Neural crest cell (in vitro differentiated cells): ENCODE measurements at regions not wholly inside any gene's neighbourhood (a gene's known extent, or its start where the extent isn't known, plus 50 kb on each side); places are given as distances from the start of the nearest gene placed in this dataset.

Experiments
- DNase-seq: peaks from one replicate; pipeline ENCODE4 v3.0.0; 2021; ENCODE audit warnings: low read depth, mixed read lengths, low spot score
- H3K27ac Mint-ChIP-seq: one replicate; pipeline ENCODE4 v1.8.0; 2021; ENCODE audit warnings: mild to moderate bottlenecking, mixed read lengths; ENCODE audit not compliant: unreplicated experiment
- H3K27me3 Mint-ChIP-seq: 2 replicates; pipeline ENCODE4 v1.8.0; 2021; ENCODE audit warnings: low read depth, mild to moderate bottlenecking, mixed read lengths
- H3K36me3 Mint-ChIP-seq: 2 replicates; pipeline ENCODE4 v1.8.0; 2021; ENCODE audit warnings: low read depth, mild to moderate bottlenecking, mixed read lengths
- H3K4me1 Mint-ChIP-seq: 2 replicates; pipeline ENCODE4 v1.8.0; 2021; ENCODE audit warnings: mixed read lengths
- H3K4me3 Mint-ChIP-seq: one replicate; pipeline ENCODE4 v1.8.0; 2021; ENCODE audit warnings: mild to moderate bottlenecking, mixed read lengths
- H3K9me3 Mint-ChIP-seq: 2 replicates; pipeline ENCODE4 v1.8.0; 2021; ENCODE audit warnings: mixed read lengths
- TF ChIP-seq, protein P1 (sequence below): fragments of 200-600 bp; sonication (generic); conservative IDR thresholded peaks from 2 replicates; pipeline ENCODE4 v1.5.0; 2021; ENCODE audit warnings: antibody characterized with exemption, mild to moderate bottlenecking

DNA sequence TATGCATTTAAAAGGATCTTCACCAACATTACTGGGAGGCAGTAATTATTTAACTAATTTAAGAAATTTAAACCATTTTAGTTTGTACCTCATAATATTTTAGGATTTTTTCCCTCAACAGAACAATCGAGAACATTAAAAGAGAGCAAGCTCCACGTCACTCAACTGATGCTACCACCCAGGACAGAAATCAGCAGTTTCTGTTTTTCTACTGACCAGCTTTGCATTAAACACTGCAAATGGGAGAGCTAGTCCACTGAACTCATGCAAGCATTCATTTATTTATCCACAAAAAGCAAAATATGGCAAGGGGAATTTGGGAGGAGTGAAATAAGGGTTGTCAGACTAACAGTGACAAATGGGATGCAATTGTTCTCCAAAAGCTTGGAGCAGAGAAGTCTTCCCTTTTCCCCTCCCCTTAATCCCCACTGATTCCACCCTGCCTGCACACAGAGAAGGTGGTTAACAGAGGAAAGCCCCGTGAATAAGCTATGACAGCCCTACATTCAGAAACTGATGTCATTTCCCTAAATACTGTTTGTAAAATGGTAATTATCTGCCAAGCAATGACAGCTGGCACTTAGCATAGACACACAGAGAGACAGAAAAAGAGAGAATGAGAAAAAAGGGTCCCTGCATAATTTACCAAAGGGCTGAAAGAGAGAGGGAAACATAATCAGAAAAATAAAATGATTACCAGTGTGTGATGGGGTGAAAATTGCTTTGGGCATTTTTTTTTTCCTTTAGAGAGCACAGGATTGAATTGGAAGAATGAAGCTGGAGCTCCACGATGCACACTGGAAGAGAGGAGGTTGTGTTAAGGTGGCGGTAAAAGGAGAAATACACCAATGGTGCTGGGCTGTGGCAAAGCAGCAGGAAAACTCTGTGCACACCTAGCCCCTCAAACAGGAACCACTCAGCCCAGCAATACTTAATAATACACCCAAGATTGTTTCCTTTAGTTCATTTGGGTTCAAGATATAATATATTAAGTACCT lies 777.4 kb downstream of the TUSC7 start:
- H3K36me3 Mint-ChIP-seq = no peaks in the 10 kb centered on the region
- H3K9me3 Mint-ChIP-seq = peaks cover 3% of the 10 kb centered on the region
- TF ChIP-seq, protein P1, sequence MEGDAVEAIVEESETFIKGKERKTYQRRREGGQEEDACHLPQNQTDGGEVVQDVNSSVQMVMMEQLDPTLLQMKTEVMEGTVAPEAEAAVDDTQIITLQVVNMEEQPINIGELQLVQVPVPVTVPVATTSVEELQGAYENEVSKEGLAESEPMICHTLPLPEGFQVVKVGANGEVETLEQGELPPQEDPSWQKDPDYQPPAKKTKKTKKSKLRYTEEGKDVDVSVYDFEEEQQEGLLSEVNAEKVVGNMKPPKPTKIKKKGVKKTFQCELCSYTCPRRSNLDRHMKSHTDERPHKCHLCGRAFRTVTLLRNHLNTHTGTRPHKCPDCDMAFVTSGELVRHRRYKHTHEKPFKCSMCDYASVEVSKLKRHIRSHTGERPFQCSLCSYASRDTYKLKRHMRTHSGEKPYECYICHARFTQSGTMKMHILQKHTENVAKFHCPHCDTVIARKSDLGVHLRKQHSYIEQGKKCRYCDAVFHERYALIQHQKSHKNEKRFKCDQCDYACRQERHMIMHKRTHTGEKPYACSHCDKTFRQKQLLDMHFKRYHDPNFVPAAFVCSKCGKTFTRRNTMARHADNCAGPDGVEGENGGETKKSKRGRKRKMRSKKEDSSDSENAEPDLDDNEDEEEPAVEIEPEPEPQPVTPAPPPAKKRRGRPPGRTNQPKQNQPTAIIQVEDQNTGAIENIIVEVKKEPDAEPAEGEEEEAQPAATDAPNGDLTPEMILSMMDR = no peak
- peaks cover 12% of the 10 kb centered on the region for H3K4me1 Mint-ChIP-seq
- DNase-seq = no peak
- no peaks in the 10 kb centered on the region for H3K27me3 Mint-ChIP-seq
- H3K27ac Mint-ChIP-seq = no peak overlapping the region
- H3K4me3 Mint-ChIP-seq = no peak overlapping the region

- H3K27me3 Mint-ChIP-seq = no peaks in the 10 kb centered on the region
- no peak for DNase-seq
- no peaks in the 10 kb centered on the region for H3K9me3 Mint-ChIP-seq
- peaks cover 12% of the 10 kb centered on the region for H3K4me1 Mint-ChIP-seq
- TF ChIP-seq, protein P1 = no peak
- H3K4me3 Mint-ChIP-seq = no peak overlapping the region
- H3K36me3 Mint-ChIP-seq = no peaks in the 10 kb centered on the region
- no peak overlapping the region for H3K27ac Mint-ChIP-seq
Measured at GRCh38 chr3:117488983-117489382, 779.4 kb downstream of the TUSC7 start.

- Mint-ChIP-seq H3K27me3 (no peaks in the 10 kb centered on the region), H3K9me3 (no peaks in the 10 kb centered on the region), H3K36me3 (no peaks in the 10 kb centered on the region), H3K27ac (no peak overlapping the region), H3K4me1 (peaks cover 12% of the 10 kb centered on the region), H3K4me3 (no peak overlapping the region)
- TF ChIP-seq, protein P1 = no peak
- no peak for DNase-seq
Measured at GRCh38 chr3:117489663-117490079, 780.1 kb downstream of the TUSC7 start.

GRCh38 chr3:117490716-117491115 lies 781.1 kb downstream of the TUSC7 start:
- Mint-ChIP-seq H3K27ac (no peak overlapping the region), H3K4me1 (peaks cover 12% of the 10 kb centered on the region), H3K27me3 (no peaks in the 10 kb centered on the region), H3K4me3 (no peak overlapping the region), H3K9me3 (no peaks in the 10 kb centered on the region), H3K36me3 (no peaks in the 10 kb centered on the region)
- no peak for DNase-seq
- TF ChIP-seq, protein P1 = no peak

- H3K4me3 Mint-ChIP-seq = no peak overlapping the region
- H3K27ac Mint-ChIP-seq = no peak overlapping the region
Measured at GRCh38 chr3:117495620-117496019, 786.0 kb downstream of the TUSC7 start.

More at GRCh38 chr3:117495620-117496019, 786.0 kb downstream of the TUSC7 start:
- Mint-ChIP-seq H3K9me3 (no peaks in the 10 kb centered on the region), H3K27me3 (no peaks in the 10 kb centered on the region), H3K4me1 (no peaks in the 10 kb centered on the region), H3K36me3 (no peaks in the 10 kb centered on the region)
- TF ChIP-seq, protein P1 = no peak
- no peak for DNase-seq
